Heart left ventricle (tissue), 13 donors: ENCODE measurements at regions not wholly inside any gene's neighbourhood (a gene's known extent, or its start where the extent isn't known, plus 50 kb on each side); places are given as distances from the start of the nearest gene placed in this dataset.

Experiments used
- CTCF ChIP-seq, 12 donors: fragments of 200-600 bp; sonication (generic) in 4 of 12; IDR thresholded peaks; one replicate each; pipeline versions ENCODE4 v1.5.0 to v1.8.0; 2018 to 2022; ENCODE audit warnings: antibody characterized with exemption in 12 of 12, mild to moderate bottlenecking in 5 of 12
- POLR2A ChIP-seq, 2 donors: fragments of 450-650 bp; IDR thresholded peaks; one replicate each; pipeline ENCODE4 v1.6.1; 2017; ENCODE audit warnings: antibody characterized with exemption in 2 of 2, mild to moderate bottlenecking in 2 of 2, moderate library complexity in 2 of 2
- donor health status: ischemic (EF 13 %, LVEDD 7.1; RV severe dilation, severe dysfunction).
- donor health status: DM: no; HTN: yes; CAD: no.
- donor health status: DM: no; HTN: no; CAD: no.
- donor health status: ischemic (EF 25% LVEDD 6.9; RV normal size, moderate dysfunction).
- donor health status: ischemic (EF 25% LVEDD 5.7; RV mildly dilated, moderate dysfunction).
- donor health status: ischemic (EF 35%, LVEDD 5.7; RV mildly dilated, moderate dysfunction).
- donor health status: nonischemic (EF 11% LVEDD 7.7; RV severe dilation, severe dysfunction).
- donor health status: DM: yes; HTN: yes; CAD: no.
- donor health status: PGD.
- donor health status: ischemic (EF 29% LVEDD 5.4; RV normal size, mild dysfunction).
- donor health status: nonischemic (EF 23%, LVEDD 6.1; RV moderate dilation, normal function).

- no peak for TF ChIP-seq CTCF (IDR thresholded peaks at IDR 0.05)
- TF ChIP-seq POLR2A (IDR thresholded peaks at IDR 0.05), result no peak
Measured at GRCh38 chr10:120266022-120266421, 191.0 kb upstream of the PLPP4 start.
